GM12872 (cell line): ENCODE measurements at regions not wholly inside any gene's neighbourhood (a gene's known extent, or its start where the extent isn't known, plus 50 kb on each side); places are given as distances from the start of the nearest gene placed in this dataset.

Source experiments
- CTCF ChIP-seq: IDR thresholded peaks from 3 replicates; pipeline ENCODE4 v1.5.1; 2011; ENCODE audit warnings: low read depth, mild to moderate bottlenecking, low read length, moderate library complexity; ENCODE audit not compliant: insufficient read depth

DNA sequence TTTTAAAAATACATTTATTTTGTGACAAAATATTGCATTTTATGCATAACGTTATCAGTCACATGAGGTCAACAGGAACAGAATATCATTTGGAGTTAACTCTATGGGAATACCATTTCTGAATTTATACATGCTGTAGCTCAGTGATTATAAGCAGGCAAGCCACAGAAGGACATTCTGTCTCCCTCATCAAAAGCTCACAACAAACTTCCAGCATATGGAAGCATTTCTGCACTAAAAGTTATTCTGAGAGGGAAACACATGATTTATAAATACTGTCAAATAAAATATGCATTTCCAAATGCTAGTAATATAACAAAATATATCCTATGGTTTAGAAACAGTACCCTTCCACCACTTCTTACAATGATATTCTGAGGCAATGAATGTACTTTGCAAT lies 854.1 kb upstream of the B3GALT2 start:
- no peak for TF ChIP-seq CTCF

GRCh38 chr1:194039578-194039977 lies 853.2 kb upstream of the B3GALT2 start:
- no peak for TF ChIP-seq CTCF

DNA sequence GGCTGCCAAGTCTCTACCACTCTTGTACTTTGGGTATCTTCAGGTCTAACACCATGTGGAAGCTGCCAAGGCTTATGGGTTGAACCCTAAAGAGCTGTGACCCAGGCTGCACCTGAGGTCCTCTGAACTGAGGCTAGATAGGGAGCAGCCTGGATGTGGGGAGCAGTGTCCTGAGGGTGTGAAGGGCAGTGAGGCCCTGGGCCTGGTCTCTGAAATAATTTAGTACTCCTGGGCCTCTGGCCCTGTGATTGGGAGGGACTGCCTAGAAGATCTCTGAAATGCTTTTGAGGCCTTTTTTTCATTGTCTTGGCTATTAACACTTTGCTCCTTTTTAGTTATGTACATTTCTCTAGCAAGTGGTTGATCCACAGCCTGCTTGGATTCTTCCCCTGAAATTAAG lies 847.2 kb upstream of the B3GALT2 start:
- TF ChIP-seq CTCF, result no peak

DNA sequence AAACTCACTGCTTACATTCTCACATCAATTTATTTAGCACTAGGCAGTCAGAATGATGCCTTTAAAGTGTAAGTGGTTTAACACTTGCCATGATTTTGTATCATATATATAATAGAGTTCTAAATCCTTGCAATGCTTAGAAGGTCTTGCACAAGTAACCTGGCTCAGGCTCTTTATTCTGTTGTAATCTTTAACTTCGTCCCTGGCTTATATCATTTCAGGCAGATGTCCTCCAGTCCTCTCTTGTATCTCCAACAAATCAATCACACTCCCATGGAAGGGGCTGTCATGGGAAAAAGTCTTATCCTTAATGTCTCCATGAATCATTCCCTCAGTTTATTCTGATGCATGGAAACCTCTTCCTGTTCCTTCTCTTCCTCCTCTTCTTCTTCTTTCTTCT lies 841.6 kb upstream of the B3GALT2 start:
- no peak for TF ChIP-seq CTCF

GRCh38 chr1:194026422-194026821 lies 840.0 kb upstream of the B3GALT2 start:
- no peak for TF ChIP-seq CTCF

DNA sequence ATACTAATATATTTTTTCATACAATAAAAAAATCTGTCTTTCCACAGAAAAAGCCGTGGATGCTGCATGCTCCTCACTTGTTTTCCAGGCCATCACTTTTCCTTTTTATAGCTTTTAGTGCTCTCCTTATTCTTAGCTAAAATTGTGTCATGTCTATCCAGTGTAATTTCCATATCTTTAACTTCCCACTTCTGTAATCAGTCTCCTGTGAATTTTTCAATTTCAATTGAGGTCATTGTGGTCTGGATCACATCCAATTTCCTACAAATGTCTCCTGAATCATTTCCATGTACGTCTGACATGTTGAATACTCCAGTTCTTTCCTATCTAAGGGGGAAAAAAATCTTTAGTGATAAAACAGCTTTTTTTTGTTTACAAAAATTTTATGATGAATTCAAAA lies 838.2 kb upstream of the B3GALT2 start:
- no peak for TF ChIP-seq CTCF

DNA sequence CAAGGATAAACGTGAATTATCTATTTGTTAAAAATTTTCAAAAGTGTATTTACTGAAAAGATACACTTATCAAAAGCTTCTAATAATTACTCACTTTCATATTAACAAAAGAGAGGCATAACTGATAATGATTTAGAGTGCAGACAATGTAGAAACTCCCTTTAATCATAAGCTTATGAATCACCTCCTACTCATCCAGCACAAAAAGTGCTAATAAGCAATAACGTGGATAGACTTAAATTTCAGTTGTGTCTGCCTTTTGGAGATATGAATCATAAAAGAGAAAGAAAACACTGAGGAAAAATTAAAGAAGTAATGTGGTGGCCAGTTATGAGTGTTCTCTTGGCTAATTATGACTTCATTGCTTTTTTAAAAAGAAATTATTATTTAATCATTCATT lies 827.6 kb upstream of the B3GALT2 start:
- TF ChIP-seq CTCF, result no peak

DNA sequence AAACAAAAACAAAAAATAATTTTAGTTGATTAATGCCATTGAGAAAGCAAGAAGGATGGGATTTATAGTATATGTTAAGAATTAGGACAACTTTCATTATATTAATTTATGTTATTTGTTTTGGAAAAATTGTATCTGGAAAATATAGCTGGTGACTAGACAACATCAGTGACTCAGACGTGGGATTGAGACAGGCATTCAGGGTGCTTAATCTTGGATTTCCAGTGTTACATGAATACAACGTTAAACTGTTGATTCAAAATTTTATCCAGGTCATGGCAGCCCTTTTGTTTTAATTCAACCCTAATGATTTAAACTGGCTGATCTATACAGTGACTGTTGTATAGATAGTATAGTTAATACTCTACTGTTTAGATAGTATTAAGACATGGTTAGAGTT lies 827.1 kb upstream of the B3GALT2 start:
- TF ChIP-seq CTCF, result no peak
